Mesothelial cell of epicardium (in vitro differentiated cells): ENCODE measurements at regions not wholly inside any gene's neighbourhood (a gene's known extent, or its start where the extent isn't known, plus 50 kb on each side); places are given as distances from the start of the nearest gene placed in this dataset.

Experiments
- DNase-seq, 2 experiments: peaks; one replicate each; pipeline ENCODE4 v3.0.0; 2021; ENCODE audit warnings: low spot score in 2 of 2; ENCODE audit not compliant: unreplicated experiment in 2 of 2
- H3K27ac Mint-ChIP-seq: 2 replicates; pipeline ENCODE4 v1.8.0; 2021; ENCODE audit warnings: mixed read lengths
- H3K27me3 Mint-ChIP-seq: 2 replicates; pipeline ENCODE4 v1.8.0; 2021; ENCODE audit warnings: low read depth, mixed read lengths
- H3K36me3 Mint-ChIP-seq: 2 replicates; pipeline ENCODE4 v1.8.0; 2021; ENCODE audit warnings: mixed read lengths
- H3K4me1 Mint-ChIP-seq: 2 replicates; pipeline ENCODE4 v1.8.0; 2021; ENCODE audit warnings: mixed read lengths
- H3K4me3 Mint-ChIP-seq: 2 replicates; pipeline ENCODE4 v1.8.0; 2021; ENCODE audit warnings: mild to moderate bottlenecking, moderate library complexity, mixed read lengths
- H3K9me3 Mint-ChIP-seq: 2 replicates; pipeline ENCODE4 v1.8.0; 2021; ENCODE audit warnings: mixed read lengths
- TF ChIP-seq, protein P1 (sequence below): fragments of 200-600 bp; sonication (generic); IDR thresholded peaks from one replicate; pipeline ENCODE4 v1.5.0; 2021; ENCODE audit warnings: antibody characterized with exemption; ENCODE audit not compliant: unreplicated experiment

- no peaks in the 10 kb centered on the region for H3K9me3 Mint-ChIP-seq
- no peak overlapping the region for H3K4me3 Mint-ChIP-seq
- H3K27me3 Mint-ChIP-seq, result peaks cover 10% of the 10 kb centered on the region
- H3K4me1 Mint-ChIP-seq, result peaks cover 25% of the 10 kb centered on the region
- TF ChIP-seq, protein P1, sequence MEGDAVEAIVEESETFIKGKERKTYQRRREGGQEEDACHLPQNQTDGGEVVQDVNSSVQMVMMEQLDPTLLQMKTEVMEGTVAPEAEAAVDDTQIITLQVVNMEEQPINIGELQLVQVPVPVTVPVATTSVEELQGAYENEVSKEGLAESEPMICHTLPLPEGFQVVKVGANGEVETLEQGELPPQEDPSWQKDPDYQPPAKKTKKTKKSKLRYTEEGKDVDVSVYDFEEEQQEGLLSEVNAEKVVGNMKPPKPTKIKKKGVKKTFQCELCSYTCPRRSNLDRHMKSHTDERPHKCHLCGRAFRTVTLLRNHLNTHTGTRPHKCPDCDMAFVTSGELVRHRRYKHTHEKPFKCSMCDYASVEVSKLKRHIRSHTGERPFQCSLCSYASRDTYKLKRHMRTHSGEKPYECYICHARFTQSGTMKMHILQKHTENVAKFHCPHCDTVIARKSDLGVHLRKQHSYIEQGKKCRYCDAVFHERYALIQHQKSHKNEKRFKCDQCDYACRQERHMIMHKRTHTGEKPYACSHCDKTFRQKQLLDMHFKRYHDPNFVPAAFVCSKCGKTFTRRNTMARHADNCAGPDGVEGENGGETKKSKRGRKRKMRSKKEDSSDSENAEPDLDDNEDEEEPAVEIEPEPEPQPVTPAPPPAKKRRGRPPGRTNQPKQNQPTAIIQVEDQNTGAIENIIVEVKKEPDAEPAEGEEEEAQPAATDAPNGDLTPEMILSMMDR, result no peak
- H3K36me3 Mint-ChIP-seq, result no peaks in the 10 kb centered on the region
- no peak overlapping the region for H3K27ac Mint-ChIP-seq
- no peak for DNase-seq
Observed at GRCh38 chr14:34103176-34103575, 152.3 kb upstream of the EGLN3 start.

GRCh38 chr14:34099635-34100034 lies 148.8 kb upstream of the EGLN3 start:
- no peak overlapping the region for H3K27ac Mint-ChIP-seq
- H3K27me3 Mint-ChIP-seq, result peaks cover 5% of the 10 kb centered on the region
- TF ChIP-seq, protein P1, result no peak
- DNase-seq, result no peak
- H3K36me3 Mint-ChIP-seq, result no peaks in the 10 kb centered on the region
- no peaks in the 10 kb centered on the region for H3K9me3 Mint-ChIP-seq
- H3K4me1 Mint-ChIP-seq, result peaks cover 29% of the 10 kb centered on the region
- H3K4me3 Mint-ChIP-seq, result no peak overlapping the region

GRCh38 chr14:34098985-34099349 lies 148.1 kb upstream of the EGLN3 start:
- no peak overlapping the region for H3K27ac Mint-ChIP-seq
- DNase-seq, result no peak
- no peaks in the 10 kb centered on the region for H3K36me3 Mint-ChIP-seq
- TF ChIP-seq, protein P1, result peak; percentile 3
- peaks cover 4% of the 10 kb centered on the region for H3K27me3 Mint-ChIP-seq
- H3K4me3 Mint-ChIP-seq, result no peak overlapping the region
- H3K4me1 Mint-ChIP-seq, result peaks cover 28% of the 10 kb centered on the region
- H3K9me3 Mint-ChIP-seq, result no peaks in the 10 kb centered on the region

- Mint-ChIP-seq H3K9me3 (no peaks in the 10 kb centered on the region), H3K36me3 (no peaks in the 10 kb centered on the region), H3K4me1 (peaks cover 28% of the 10 kb centered on the region), H3K4me3 (no peak overlapping the region), H3K27me3 (peaks cover 4% of the 10 kb centered on the region), H3K27ac (no peak overlapping the region)
- TF ChIP-seq, protein P1, result peak; percentile 66
- DNase-seq, result peak in 1 of 2 experiments; percentile 57
Observed at GRCh38 chr14:34098045-34098984, 147.4 kb upstream of the EGLN3 start.

- H3K4me3 Mint-ChIP-seq, result no peak overlapping the region
- H3K27ac Mint-ChIP-seq, result no peak overlapping the region
- H3K27me3 Mint-ChIP-seq, result peaks cover 4% of the 10 kb centered on the region
- no peaks in the 10 kb centered on the region for H3K9me3 Mint-ChIP-seq
- TF ChIP-seq, protein P1, result no peak
- DNase-seq, result no peak
- H3K36me3 Mint-ChIP-seq, result no peaks in the 10 kb centered on the region
- H3K4me1 Mint-ChIP-seq, result peaks cover 21% of the 10 kb centered on the region
Observed at GRCh38 chr14:34097644-34098043, 146.8 kb upstream of the EGLN3 start.
